ENCODE measurements at regions not wholly inside any gene's neighbourhood (a gene's known extent, or its start where the extent isn't known, plus 50 kb on each side); places are given as distances from the start of the nearest gene placed in this dataset.
"Not testable (repeated sequence)": the region's sequence is repeated elsewhere in the genome, so short reads cannot be mapped to it uniquely, and the experiment has no call there.

GRCh38 chr11:19615341-19616183 is 97.1 kb upstream of the NAV2 start:
- in situ Hi-C loops (cut with HindIII; ENCODE audit: low pct_unique_long_range_greater_than_20kb, low sequenced_read_pairs), result no loop called here
- no peak for DNase-seq (ENCODE audit: low read depth in 1 of 2, low spot score in 1 of 2)
- TF ChIP-seq JUND (IDR thresholded peaks at IDR 0.05; ENCODE audit: low read depth), result no peak

- TF ChIP-seq JUND (IDR thresholded peaks at IDR 0.05; ENCODE audit: low read depth), result no peak
- DNase-seq (ENCODE audit: low read depth in 1 of 2, low spot score in 1 of 2), result no peak
- in situ Hi-C loops (cut with HindIII; ENCODE audit: low pct_unique_long_range_greater_than_20kb, low sequenced_read_pairs), result no loop called here
Observed at GRCh38 chr11:19614370-19614940, 98.2 kb upstream of the NAV2 start.

GRCh38 chr11:19612025-19612424 is 100.6 kb upstream of the NAV2 start:
- DNase-seq (ENCODE audit: low read depth in 1 of 2, low spot score in 1 of 2); in situ Hi-C loops (cut with HindIII; ENCODE audit: low pct_unique_long_range_greater_than_20kb, low sequenced_read_pairs): not testable (repeated sequence)

- DNase-seq (ENCODE audit: low read depth in 1 of 2, low spot score in 1 of 2), result peak in 1 of 2 experiments; percentile 46
- TF ChIP-seq JUND (IDR thresholded peaks at IDR 0.05; ENCODE audit: low read depth), result no peak
- in situ Hi-C loops (cut with HindIII; ENCODE audit: low pct_unique_long_range_greater_than_20kb, low sequenced_read_pairs), result no loop called here
Observed at GRCh38 chr11:19607656-19608360, 104.8 kb upstream of the NAV2 start.

- in situ Hi-C loops (cut with HindIII; ENCODE audit: low pct_unique_long_range_greater_than_20kb, low sequenced_read_pairs), result no loop called here
- no peak for TF ChIP-seq JUND (IDR thresholded peaks at IDR 0.05; ENCODE audit: low read depth)
- DNase-seq (ENCODE audit: low read depth in 1 of 2, low spot score in 1 of 2), result no peak
Observed at GRCh38 chr11:19606856-19607655, 105.6 kb upstream of the NAV2 start.

GRCh38 chr11:19605520-19606371 is 106.9 kb upstream of the NAV2 start:
- TF ChIP-seq JUND (IDR thresholded peaks at IDR 0.05; ENCODE audit: low read depth), result no peak
- in situ Hi-C loops (cut with HindIII; ENCODE audit: low pct_unique_long_range_greater_than_20kb, low sequenced_read_pairs), result no loop called here
- no peak for DNase-seq (ENCODE audit: low read depth in 1 of 2, low spot score in 1 of 2)

GRCh38 chr11:19604679-19605375 is 107.8 kb upstream of the NAV2 start:
- no peak for DNase-seq (ENCODE audit: low read depth in 1 of 2, low spot score in 1 of 2)
- TF ChIP-seq JUND (IDR thresholded peaks at IDR 0.05; ENCODE audit: low read depth), result no peak
- in situ Hi-C loops (cut with HindIII; ENCODE audit: low pct_unique_long_range_greater_than_20kb, low sequenced_read_pairs), result no loop called here

- in situ Hi-C loops (cut with HindIII; ENCODE audit: low pct_unique_long_range_greater_than_20kb, low sequenced_read_pairs), result no loop called here
- DNase-seq (ENCODE audit: low read depth in 1 of 2, low spot score in 1 of 2), result no peak
- TF ChIP-seq JUND (IDR thresholded peaks at IDR 0.05; ENCODE audit: low read depth), result no peak
Observed at GRCh38 chr11:19603771-19604170, 108.9 kb upstream of the NAV2 start.

- in situ Hi-C loops (cut with HindIII; ENCODE audit: low pct_unique_long_range_greater_than_20kb, low sequenced_read_pairs), result no loop called here
- no peak for TF ChIP-seq JUND (IDR thresholded peaks at IDR 0.05; ENCODE audit: low read depth)
- no peak for DNase-seq (ENCODE audit: low read depth in 1 of 2, low spot score in 1 of 2)
Observed at GRCh38 chr11:19602891-19603290, 109.7 kb upstream of the NAV2 start.

GRCh38 chr11:19602406-19602805 is 110.2 kb upstream of the NAV2 start:
- in situ Hi-C loops (cut with HindIII; ENCODE audit: low pct_unique_long_range_greater_than_20kb, low sequenced_read_pairs), result no loop called here
- no peak for TF ChIP-seq JUND (IDR thresholded peaks at IDR 0.05; ENCODE audit: low read depth)
- no peak for DNase-seq (ENCODE audit: low read depth in 1 of 2, low spot score in 1 of 2)

- in situ Hi-C loops (cut with HindIII; ENCODE audit: low pct_unique_long_range_greater_than_20kb, low sequenced_read_pairs), result no loop called here
- no peak for DNase-seq (ENCODE audit: low read depth in 1 of 2, low spot score in 1 of 2)
- no peak for TF ChIP-seq JUND (IDR thresholded peaks at IDR 0.05; ENCODE audit: low read depth)
Observed at GRCh38 chr11:19601235-19601634, 111.4 kb upstream of the NAV2 start.

Data from T47D (cell line).